Peyer's patch (tissue), 4 donors: ENCODE measurements at regions not wholly inside any gene's neighbourhood (a gene's known extent, or its start where the extent isn't known, plus 50 kb on each side); places are given as distances from the start of the nearest gene placed in this dataset.

ENCODE experiments used
- POLR2A ChIP-seq, 2 donors: fragments of 450-650 bp; IDR thresholded peaks; one replicate each; pipeline ENCODE4 v1.5.1; 2017; ENCODE audit warnings: antibody characterized with exemption in 2 of 2, mild to moderate bottlenecking in 2 of 2, moderate library complexity in 2 of 2
- TF ChIP-seq, protein P1 (sequence below), 6 experiments: fragments of 450-650 bp in 4 of 6; fragments of 200-600 bp in 2 of 6; sonication (generic) in 1 of 6; IDR thresholded peaks; one replicate each; pipeline ENCODE4 v1.5.1; 2017 to 2019; ENCODE audit warnings: antibody characterized with exemption in 6 of 6, mild to moderate bottlenecking in 3 of 6, moderate library complexity in 1 of 6

DNA sequence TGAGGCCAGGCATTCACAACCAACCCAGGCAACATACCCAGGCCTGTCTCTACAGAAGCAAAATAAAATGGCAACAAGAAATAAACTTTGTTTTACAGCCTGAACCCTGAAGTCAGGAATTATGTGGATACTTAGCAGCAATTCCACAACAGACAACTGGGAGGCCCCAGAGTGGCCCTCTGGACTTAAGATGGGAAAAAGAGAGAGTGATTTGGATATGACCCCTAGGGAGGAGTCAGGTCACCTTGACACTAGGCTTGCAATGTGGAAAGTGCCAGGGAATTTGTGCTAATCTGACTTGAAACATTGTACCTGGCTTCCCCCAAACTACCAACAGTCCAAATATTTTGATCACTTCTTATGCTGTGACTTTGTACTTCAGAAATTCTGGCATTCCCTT lies 193.1 kb downstream of the PARM1 start:
- TF ChIP-seq, protein P1, sequence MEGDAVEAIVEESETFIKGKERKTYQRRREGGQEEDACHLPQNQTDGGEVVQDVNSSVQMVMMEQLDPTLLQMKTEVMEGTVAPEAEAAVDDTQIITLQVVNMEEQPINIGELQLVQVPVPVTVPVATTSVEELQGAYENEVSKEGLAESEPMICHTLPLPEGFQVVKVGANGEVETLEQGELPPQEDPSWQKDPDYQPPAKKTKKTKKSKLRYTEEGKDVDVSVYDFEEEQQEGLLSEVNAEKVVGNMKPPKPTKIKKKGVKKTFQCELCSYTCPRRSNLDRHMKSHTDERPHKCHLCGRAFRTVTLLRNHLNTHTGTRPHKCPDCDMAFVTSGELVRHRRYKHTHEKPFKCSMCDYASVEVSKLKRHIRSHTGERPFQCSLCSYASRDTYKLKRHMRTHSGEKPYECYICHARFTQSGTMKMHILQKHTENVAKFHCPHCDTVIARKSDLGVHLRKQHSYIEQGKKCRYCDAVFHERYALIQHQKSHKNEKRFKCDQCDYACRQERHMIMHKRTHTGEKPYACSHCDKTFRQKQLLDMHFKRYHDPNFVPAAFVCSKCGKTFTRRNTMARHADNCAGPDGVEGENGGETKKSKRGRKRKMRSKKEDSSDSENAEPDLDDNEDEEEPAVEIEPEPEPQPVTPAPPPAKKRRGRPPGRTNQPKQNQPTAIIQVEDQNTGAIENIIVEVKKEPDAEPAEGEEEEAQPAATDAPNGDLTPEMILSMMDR (IDR thresholded peaks at IDR 0.05): no peak
- TF ChIP-seq POLR2A (IDR thresholded peaks at IDR 0.05): no peak
